Gastrocnemius medialis (tissue), 4 donors: ENCODE measurements at regions not wholly inside any gene's neighbourhood (a gene's known extent, or its start where the extent isn't known, plus 50 kb on each side); places are given as distances from the start of the nearest gene placed in this dataset.
"Not testable (repeated sequence)": the region's sequence is repeated elsewhere in the genome, so short reads cannot be mapped to it uniquely, and the experiment has no call there.

Source experiments
- ATAC-seq, 2 donors: fragments of 150-250 bp; one replicate each; pipeline ENCODE4 v1.9.1; 2016
- DNase-seq, 2 donors: peaks; one replicate each; pipeline ENCODE4 v3.0.0-alpha.2; 2019
- H3K27ac ChIP-seq, 4 donors: fragments of 200-600 bp; sonication (generic); 1 replicate in 1 of 4; 2 replicates in 3 of 4; pipeline ENCODE4 v1.5.1; 2016 to 2018; ENCODE audit warnings: mild to moderate bottlenecking in 2 of 4, moderate library complexity in 1 of 4
- H3K27me3 ChIP-seq, 3 donors: fragments of 200-600 bp; sonication (generic) in 2 of 3; 1 replicate in 1 of 3; 2 replicates in 2 of 3; pipeline versions ENCODE4 v1.5.1 to v1.6.0; 2016 to 2019; ENCODE audit warnings: mild to moderate bottlenecking in 1 of 3, moderate library complexity in 1 of 3
- H3K36me3 ChIP-seq, 2 donors: fragments of 200-600 bp; sonication (generic) in 1 of 2; one replicate each; pipeline ENCODE4 v1.5.1; 2017 to 2018
- H3K4me1 ChIP-seq, 2 donors: fragments of 200-600 bp; sonication (generic) in 1 of 2; one replicate each; pipeline ENCODE4 v1.5.1; 2016 to 2017; ENCODE audit warnings: mild to moderate bottlenecking in 2 of 2
- H3K4me3 ChIP-seq, 4 donors: fragments of 200-600 bp; sonication (generic) in 3 of 4; 1 replicate in 1 of 4; 2 replicates in 3 of 4; pipeline ENCODE4 v1.5.1; 2016 to 2019; ENCODE audit warnings: mild to moderate bottlenecking in 2 of 4
- H3K9me3 ChIP-seq, 3 donors: fragments of 200-600 bp; sonication (generic) in 2 of 3; 1 replicate in 1 of 3; 2 replicates in 2 of 3; pipeline ENCODE4 v1.5.1; 2016 to 2019
- POLR2A ChIP-seq, 2 donors: fragments of 450-650 bp; IDR thresholded peaks; one replicate each; pipeline ENCODE4 v1.6.1; 2017; ENCODE audit warnings: antibody characterized with exemption in 2 of 2, mild to moderate bottlenecking in 2 of 2, moderate library complexity in 2 of 2
- in situ Hi-C, 4 donors: fragments of 200-750 bp; cut with MboI; loops; one replicate each; pipeline versions ENCODE4 v1.15.0 to v1.8.0; 2017; ENCODE audit warnings: low sequenced_read_pairs in 4 of 4
- intact Hi-C: fragments of 100-400 bp; cut with DNase I; formaldehyde crosslinking; loops from one replicate; pipeline ENCODE4 v1.15.1; 2023; ENCODE audit warnings: low total_unique reads
- TF ChIP-seq, protein P1 (sequence below), 5 experiments: fragments of 450-650 bp in 3 of 5; fragments of 200-600 bp in 2 of 5; sonication (generic) in 2 of 5; IDR thresholded peaks in 4 of 5; conservative IDR thresholded peaks in 1 of 5; 1 replicate in 4 of 5; 2 replicates in 1 of 5; pipeline ENCODE4 v1.5.1; 2016 to 2019; ENCODE audit warnings: antibody characterized with exemption in 5 of 5, mild to moderate bottlenecking in 3 of 5, moderate library complexity in 3 of 5

DNA sequence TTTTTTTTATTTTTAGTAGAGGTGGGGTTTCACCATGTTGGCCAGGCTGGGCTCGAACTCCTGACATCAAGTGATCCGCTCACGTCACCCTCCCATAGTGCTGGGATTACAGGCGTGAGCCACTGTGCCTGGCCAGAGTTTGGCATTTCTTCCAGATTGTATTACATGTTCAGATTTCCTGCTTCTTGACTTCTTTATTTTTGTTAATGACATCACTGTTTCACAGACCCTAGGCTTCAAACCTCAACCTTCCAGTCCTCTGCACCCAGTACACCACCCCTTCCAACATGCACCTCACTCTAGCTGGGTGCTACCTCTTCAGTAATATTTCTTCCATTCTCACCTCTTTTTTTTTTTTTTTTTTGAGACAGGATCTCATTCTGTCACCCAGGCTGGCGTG, 53.6 kb upstream of the ZFHX3 start:
- Histone ChIP-seq H3K4me1 (peaks cover 0 to under 1% of the 10 kb centered on the region in 2 donors), H3K4me3 (no peak overlapping the region), H3K27me3 (no peaks in the 10 kb centered on the region), H3K9me3 (no peaks in the 10 kb centered on the region), H3K27ac (no peak overlapping the region), H3K36me3 (no peaks in the 10 kb centered on the region)
- ATAC-seq (no peak), DNase-seq (no peak)
- in situ Hi-C loops = no loop called here
- TF ChIP-seq POLR2A (IDR thresholded peaks at IDR 0.05) = no peak
- TF ChIP-seq, protein P1, sequence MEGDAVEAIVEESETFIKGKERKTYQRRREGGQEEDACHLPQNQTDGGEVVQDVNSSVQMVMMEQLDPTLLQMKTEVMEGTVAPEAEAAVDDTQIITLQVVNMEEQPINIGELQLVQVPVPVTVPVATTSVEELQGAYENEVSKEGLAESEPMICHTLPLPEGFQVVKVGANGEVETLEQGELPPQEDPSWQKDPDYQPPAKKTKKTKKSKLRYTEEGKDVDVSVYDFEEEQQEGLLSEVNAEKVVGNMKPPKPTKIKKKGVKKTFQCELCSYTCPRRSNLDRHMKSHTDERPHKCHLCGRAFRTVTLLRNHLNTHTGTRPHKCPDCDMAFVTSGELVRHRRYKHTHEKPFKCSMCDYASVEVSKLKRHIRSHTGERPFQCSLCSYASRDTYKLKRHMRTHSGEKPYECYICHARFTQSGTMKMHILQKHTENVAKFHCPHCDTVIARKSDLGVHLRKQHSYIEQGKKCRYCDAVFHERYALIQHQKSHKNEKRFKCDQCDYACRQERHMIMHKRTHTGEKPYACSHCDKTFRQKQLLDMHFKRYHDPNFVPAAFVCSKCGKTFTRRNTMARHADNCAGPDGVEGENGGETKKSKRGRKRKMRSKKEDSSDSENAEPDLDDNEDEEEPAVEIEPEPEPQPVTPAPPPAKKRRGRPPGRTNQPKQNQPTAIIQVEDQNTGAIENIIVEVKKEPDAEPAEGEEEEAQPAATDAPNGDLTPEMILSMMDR (IDR thresholded peaks at IDR 0.05 in 4 of 5, conservative IDR thresholded peaks at IDR 0.05 in 1 of 5) = no peak
- intact Hi-C loops = no loop called here

DNA sequence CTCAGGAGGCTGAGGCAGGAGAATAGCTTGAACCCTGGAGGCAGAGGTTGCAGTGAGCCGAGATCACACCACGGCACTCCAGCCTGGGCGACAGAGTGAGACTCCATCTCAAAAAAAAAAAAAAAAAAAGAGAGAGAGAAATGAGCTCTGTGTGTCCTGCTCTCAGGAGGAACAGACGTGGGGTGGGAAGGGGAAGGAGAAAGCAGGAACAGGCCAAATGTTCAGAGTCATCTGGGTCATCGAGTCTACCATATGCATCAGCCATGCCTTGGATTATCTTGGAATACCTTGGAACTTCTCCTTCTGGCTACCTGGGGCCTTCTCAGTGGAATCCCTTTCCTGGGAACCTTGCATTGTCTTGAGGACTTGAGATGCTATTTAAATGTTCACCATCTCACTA, 51.7 kb upstream of the ZFHX3 start:
- DNase-seq, intact Hi-C loops, H3K9me3 ChIP-seq, ATAC-seq, H3K36me3 ChIP-seq, H3K4me3 ChIP-seq, H3K4me1 ChIP-seq, H3K27ac ChIP-seq, H3K27me3 ChIP-seq: not testable (repeated sequence)
- in situ Hi-C loops = loop anchor here in 2 of 4 donors (25.0 kb wide), 3 partner anchors 88 to 587 kb away; no protein-coding TSS in a partner anchor
